MM.1S (cell line): ENCODE measurements at regions not wholly inside any gene's neighbourhood (a gene's known extent, or its start where the extent isn't known, plus 50 kb on each side); places are given as distances from the start of the nearest gene placed in this dataset.

Experiments
- DNase-seq: peaks from one replicate; pipeline ENCODE4 v3.0.0-alpha.2; 2015
- H2AFZ ChIP-seq: fragments of 300-600 bp; sonication (generic); 2 replicates; pipeline ENCODE4 v1.6.0; 2016; ENCODE audit warnings: antibody characterized with exemption, low read length
- H3F3A ChIP-seq: fragments of 300-600 bp; sonication (generic); 2 replicates; pipeline ENCODE4 v1.6.1; 2016; ENCODE audit warnings: mild to moderate bottlenecking, antibody characterized with exemption, low read length, moderate library complexity, mixed read lengths; ENCODE audit not compliant: insufficient read depth
- H3K27ac ChIP-seq: fragments of 300-600 bp; sonication (generic); 2 replicates; pipeline ENCODE4 v1.5.1; 2016; ENCODE audit warnings: mild to moderate bottlenecking, low read length
- H3K27me3 ChIP-seq: fragments of 300-600 bp; sonication (generic); replicated peaks from 2 replicates; pipeline ENCODE4 v1.6.0; 2016; ENCODE audit warnings: low read length; ENCODE audit not compliant: insufficient read depth
- H3K36me3 ChIP-seq: fragments of 300-600 bp; sonication (generic); replicated peaks from 2 replicates; pipeline ENCODE4 v1.6.1; 2016; ENCODE audit warnings: mild to moderate bottlenecking, low read length, mixed read lengths; ENCODE audit not compliant: insufficient read depth
- H3K4me1 ChIP-seq: fragments of 300-600 bp; sonication (generic); 2 replicates; pipeline ENCODE4 v1.6.1; 2016; ENCODE audit warnings: low read length, mixed read lengths
- H3K4me2 ChIP-seq: fragments of 300-600 bp; sonication (generic); 2 replicates; pipeline ENCODE4 v1.6.0; 2016; ENCODE audit warnings: low read depth, low read length
- H3K4me3 ChIP-seq: fragments of 300-600 bp; sonication (generic); 2 replicates; pipeline ENCODE4 v1.5.1; 2016; ENCODE audit warnings: low read length, mixed read lengths
- H3K79me2 ChIP-seq: fragments of 300-600 bp; sonication (generic); 2 replicates; pipeline ENCODE4 v1.6.1; 2016; ENCODE audit warnings: mixed run types, low read length, mixed read lengths
- H3K9ac ChIP-seq: fragments of 300-600 bp; sonication (generic); 2 replicates; pipeline ENCODE4 v1.6.1; 2016; ENCODE audit warnings: low read length, mixed read lengths
- H3K9me2 ChIP-seq: fragments of 300-600 bp; sonication (generic); replicated peaks from 2 replicates; pipeline ENCODE4 v1.6.1; 2016; ENCODE audit warnings: mild to moderate bottlenecking, low read length, mixed read lengths; ENCODE audit not compliant: insufficient read depth
- H3K9me3 ChIP-seq: fragments of 300-600 bp; sonication (generic); replicated peaks from 2 replicates; pipeline ENCODE4 v1.6.1; 2016; ENCODE audit warnings: mild to moderate bottlenecking, low read length, mixed read lengths; ENCODE audit not compliant: insufficient read depth
- H4K20me1 ChIP-seq: fragments of 300-600 bp; sonication (generic); 2 replicates; pipeline ENCODE4 v1.6.1; 2016; ENCODE audit warnings: mild to moderate bottlenecking, low read length, moderate library complexity, mixed read lengths; ENCODE audit not compliant: insufficient read depth
- CTCF ChIP-seq: fragments of 300-600 bp; sonication (generic); IDR thresholded peaks from 2 replicates; pipeline ENCODE4 v1.5.1; 2016; ENCODE audit warnings: antibody characterized with exemption, low read length, mixed read lengths
- EZH2 ChIP-seq: fragments of 300-600 bp; sonication (generic); optimal IDR thresholded peaks from 2 replicates; pipeline ENCODE3; 2017; ENCODE audit warnings: low read depth, mild to moderate bottlenecking, antibody characterized with exemption, low read length, mixed read lengths
- EZH2phosphoT487 ChIP-seq: fragments of 300-600 bp; sonication (generic); IDR thresholded peaks from 2 replicates; pipeline ENCODE4 v1.6.1; 2018; ENCODE audit warnings: antibody characterized with exemption, low read length

GRCh38 chr16:75945916-75946457 is 219.7 kb upstream of the CPHXL start:
- Histone ChIP-seq H3K36me3 (no peaks in the 10 kb centered on the region), H3K27ac (no peak overlapping the region), H3K9ac (no peak overlapping the region), H2AFZ (no peak overlapping the region), H3K4me3 (no peak overlapping the region), H3K9me2 (no peaks in the 10 kb centered on the region), H3K4me2 (no peak overlapping the region), H3K79me2 (no peaks in the 10 kb centered on the region), H3K27me3 (no peaks in the 10 kb centered on the region), H3K9me3 (no peaks in the 10 kb centered on the region), H4K20me1 (no peaks in the 10 kb centered on the region), H3K4me1 (no peaks in the 10 kb centered on the region), H3F3A (no peaks in the 10 kb centered on the region)
- DNase-seq, result no peak
- TF ChIP-seq CTCF (no peak), EZH2phosphoT487 (no peak), EZH2 (no peak)

- no peaks in the 10 kb centered on the region for H4K20me1 ChIP-seq
- no peak overlapping the region for H3K4me2 ChIP-seq
- H3K27me3 ChIP-seq, result no peaks in the 10 kb centered on the region
- H3K9ac ChIP-seq, result no peak overlapping the region
- no peaks in the 10 kb centered on the region for H3F3A ChIP-seq
- no peak overlapping the region for H3K27ac ChIP-seq
- H3K9me3 ChIP-seq, result no peaks in the 10 kb centered on the region
- H3K4me1 ChIP-seq, result no peaks in the 10 kb centered on the region
- DNase-seq, result no peak
- H3K36me3 ChIP-seq, result no peaks in the 10 kb centered on the region
- H3K4me3 ChIP-seq, result no peak overlapping the region
- no peaks in the 10 kb centered on the region for H3K79me2 ChIP-seq
- TF ChIP-seq CTCF, result no peak
- no peak for TF ChIP-seq EZH2phosphoT487
- TF ChIP-seq EZH2, result no peak
- H3K9me2 ChIP-seq, result no peaks in the 10 kb centered on the region
- H2AFZ ChIP-seq, result no peak overlapping the region
These were observed 221.4 kb upstream of the CPHXL start for GRCh38 chr16:75947626-75948239.

- H3K27me3 ChIP-seq, result no peaks in the 10 kb centered on the region
- H4K20me1 ChIP-seq, result no peaks in the 10 kb centered on the region
- H3K9me2 ChIP-seq, result no peaks in the 10 kb centered on the region
- no peak overlapping the region for H2AFZ ChIP-seq
- no peaks in the 10 kb centered on the region for H3K4me1 ChIP-seq
- H3K79me2 ChIP-seq, result no peaks in the 10 kb centered on the region
- H3K36me3 ChIP-seq, result no peaks in the 10 kb centered on the region
- no peak overlapping the region for H3K9ac ChIP-seq
- H3K4me3 ChIP-seq, result no peak overlapping the region
- TF ChIP-seq EZH2phosphoT487, result no peak
- no peak for TF ChIP-seq EZH2
- TF ChIP-seq CTCF, result no peak
- no peak overlapping the region for H3K4me2 ChIP-seq
- no peaks in the 10 kb centered on the region for H3K9me3 ChIP-seq
- H3K27ac ChIP-seq, result no peak overlapping the region
- H3F3A ChIP-seq, result no peaks in the 10 kb centered on the region
- no peak for DNase-seq
These were observed 222.2 kb upstream of the CPHXL start for GRCh38 chr16:75948441-75948840.
